HT1080 (cell line): ENCODE measurements at regions not wholly inside any gene's neighbourhood (a gene's known extent, or its start where the extent isn't known, plus 50 kb on each side); places are given as distances from the start of the nearest gene placed in this dataset.
A peak's percentile ranks its signal among the peaks of the same experiment; 100 is the strongest.

Experiments used
- DNase-seq: peaks from one replicate; pipeline ENCODE4 v3.0.0-alpha.2; 2015; ENCODE audit warnings: low read depth

DNA sequence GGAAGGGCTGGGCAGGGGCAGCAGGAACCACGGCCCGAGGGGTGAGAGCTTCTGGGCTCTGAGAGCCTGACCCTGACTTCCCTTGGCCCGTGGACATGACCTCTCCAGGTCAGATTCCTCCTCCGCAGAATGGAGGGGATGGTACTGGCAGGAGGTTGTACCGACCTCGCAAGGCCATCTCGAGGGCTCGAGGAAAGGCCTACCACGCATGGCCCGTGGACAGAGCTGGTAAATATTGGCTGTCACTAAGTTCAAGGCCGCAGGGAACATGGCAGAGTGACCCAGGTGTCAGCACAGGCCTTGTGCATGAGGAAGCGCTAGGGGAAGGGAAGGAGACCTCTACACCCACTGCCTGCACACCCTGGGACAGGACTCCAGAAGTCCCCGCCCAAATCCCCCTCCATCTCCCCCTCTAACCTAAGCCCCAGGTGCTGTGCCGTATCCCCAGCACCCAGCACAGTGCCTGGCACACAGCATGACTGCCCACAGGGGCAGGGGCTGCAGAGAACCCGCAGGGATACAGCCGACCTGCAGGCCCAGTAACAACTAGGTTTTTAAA is 54.9 kb upstream of the PPP2R5C start:
- no peak for DNase-seq

DNA sequence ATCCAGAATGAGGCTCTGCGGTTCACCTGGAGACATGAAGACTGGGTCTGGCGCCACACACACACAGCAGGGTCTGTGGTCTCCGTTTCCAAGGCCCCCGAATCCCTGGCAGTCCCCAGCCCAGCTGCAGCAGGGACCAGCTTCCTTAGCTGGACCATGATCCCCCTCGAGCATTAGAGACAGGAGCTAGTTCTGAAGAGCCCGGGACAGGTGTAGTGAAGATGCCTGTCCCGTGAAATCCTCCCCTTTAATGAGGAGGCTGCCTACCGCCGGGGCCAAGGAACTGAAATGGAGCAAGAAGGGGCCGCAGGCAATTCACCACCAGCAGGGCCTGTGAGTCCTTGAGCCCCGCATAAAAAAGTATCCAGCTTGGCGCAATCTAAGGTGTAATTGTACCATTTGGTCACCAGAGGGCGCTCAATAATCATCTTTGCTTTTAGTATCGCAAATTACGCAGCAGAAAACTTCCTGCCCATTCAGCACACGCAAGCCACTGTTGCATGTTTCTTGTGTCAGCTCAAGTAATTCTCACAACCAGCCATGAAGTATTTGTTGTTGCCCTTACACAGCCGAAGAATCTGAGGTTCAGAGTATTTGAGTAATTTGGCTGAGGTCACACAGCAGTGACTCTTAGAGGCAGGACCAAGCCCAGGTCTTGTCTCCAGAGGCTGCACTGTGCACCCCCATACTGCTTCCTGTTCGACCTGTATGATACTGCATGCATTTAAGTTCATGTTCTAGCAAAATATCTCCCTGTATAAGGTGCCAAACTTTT is 54.3 kb upstream of the PPP2R5C start:
- DNase-seq: peak; percentile 78

- no peak for DNase-seq
Observed at GRCh38 chr14:101707863-101708620, 53.5 kb upstream of the PPP2R5C start.

DNA sequence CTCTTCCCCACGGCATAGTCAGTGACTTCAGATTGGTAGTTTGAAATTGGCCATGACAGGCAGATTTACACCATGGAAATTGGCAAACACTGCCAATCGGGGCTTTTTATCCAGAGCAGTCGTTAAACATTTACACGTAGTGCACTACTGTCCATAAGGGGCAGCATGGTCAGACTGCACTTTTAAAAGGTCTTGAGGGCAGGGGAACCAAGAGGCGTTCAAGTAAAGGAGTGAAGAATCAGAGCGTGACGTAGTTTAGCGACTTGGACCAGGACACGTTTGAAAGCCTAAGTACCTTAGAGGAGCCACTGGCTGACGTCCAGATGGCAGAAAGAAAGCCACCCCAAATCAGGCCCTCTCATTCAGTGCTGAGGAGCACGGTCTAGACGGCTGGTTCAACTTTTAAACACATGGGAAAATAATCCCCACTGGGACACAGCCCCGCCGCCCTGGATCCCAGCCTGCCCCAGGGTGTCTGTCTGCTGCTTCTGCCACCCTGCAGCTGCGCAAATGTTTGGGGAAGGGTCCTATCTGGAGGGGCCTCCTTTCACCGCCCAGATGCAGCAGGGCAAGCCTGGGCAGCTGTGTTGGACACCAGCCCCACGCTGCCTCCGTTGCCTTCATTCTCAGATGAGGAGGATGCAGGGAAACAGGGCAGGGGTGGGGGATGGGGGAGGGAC is 52.5 kb upstream of the PPP2R5C start:
- no peak for DNase-seq

DNA sequence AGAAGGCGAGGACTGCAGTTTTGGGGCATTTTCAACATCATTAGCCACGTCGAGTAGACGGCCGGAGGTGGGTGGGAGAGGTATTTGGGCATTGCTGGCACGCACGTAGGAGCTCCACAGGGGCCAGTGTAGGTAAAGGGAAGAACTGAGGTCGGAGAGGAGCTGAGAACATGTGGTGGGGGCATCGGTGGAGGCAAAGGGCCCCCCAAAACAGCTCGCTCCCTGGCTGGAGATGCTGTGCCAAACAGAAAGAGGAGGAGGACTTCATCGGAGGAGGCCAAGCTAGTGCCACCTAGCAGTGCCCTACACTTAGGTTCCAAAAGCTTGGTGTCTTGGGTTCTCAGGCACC is 52.0 kb upstream of the PPP2R5C start:
- DNase-seq: no peak

DNA sequence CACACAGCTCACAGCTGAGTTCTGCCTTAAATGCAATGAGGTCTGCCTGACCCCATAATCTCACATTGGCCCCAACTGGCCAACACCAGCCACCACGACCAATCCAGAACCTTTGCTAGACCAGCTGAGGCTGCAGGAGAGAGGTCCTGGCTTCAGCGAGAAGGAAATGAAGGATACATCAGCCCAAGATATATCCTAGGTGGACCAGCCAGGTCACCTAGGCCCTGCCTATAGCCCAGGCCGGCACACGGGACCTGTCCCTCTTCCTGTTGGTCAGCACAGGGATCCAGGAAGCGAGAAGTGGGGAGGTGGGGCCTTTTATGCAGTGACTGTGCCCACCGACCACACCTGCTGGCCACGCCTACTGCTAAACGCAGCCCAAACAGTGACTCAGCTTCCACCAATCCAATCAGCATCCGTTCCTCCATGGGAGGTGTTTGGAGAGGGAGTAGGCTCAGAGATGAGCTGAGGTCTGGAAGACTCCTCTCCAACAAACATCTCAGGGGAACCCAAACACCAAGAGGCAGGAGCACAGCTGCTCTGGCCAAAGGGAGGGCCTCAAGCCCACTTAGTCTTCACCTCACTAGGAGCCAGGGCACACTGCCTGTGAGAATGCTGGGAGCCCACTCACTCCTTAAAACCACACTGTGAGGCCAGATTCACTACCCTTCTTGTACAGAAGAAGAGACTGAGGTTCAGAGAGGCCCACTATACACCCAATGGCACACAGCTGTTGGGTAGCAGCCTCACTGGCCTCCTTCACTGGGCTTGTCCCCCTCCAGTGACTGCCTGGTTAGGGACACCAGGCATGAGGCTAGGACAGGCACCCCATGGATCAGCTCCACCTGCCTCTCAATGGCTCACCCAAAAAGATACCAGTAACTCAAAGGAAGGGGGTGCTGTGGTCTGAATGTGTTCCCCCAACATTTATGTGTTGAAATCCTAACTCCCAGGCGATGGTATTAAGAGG is 51.3 kb upstream of the PPP2R5C start:
- no peak for DNase-seq

GRCh38 chr14:101711041-101711856 is 50.3 kb upstream of the PPP2R5C start:
- no peak for DNase-seq
